HG02571 (cell line): ENCODE measurements at regions not wholly inside any gene's neighbourhood (a gene's known extent, or its start where the extent isn't known, plus 50 kb on each side); places are given as distances from the start of the nearest gene placed in this dataset.

Experiments used
- ATAC-seq: cut with Tn5 transposase; IDR thresholded peaks from one replicate; pipeline ENCODE4 v1.9.1; 2021; ENCODE audit warnings: mild to moderate bottlenecking, moderate library complexity; ENCODE audit not compliant: unreplicated experiment

DNA sequence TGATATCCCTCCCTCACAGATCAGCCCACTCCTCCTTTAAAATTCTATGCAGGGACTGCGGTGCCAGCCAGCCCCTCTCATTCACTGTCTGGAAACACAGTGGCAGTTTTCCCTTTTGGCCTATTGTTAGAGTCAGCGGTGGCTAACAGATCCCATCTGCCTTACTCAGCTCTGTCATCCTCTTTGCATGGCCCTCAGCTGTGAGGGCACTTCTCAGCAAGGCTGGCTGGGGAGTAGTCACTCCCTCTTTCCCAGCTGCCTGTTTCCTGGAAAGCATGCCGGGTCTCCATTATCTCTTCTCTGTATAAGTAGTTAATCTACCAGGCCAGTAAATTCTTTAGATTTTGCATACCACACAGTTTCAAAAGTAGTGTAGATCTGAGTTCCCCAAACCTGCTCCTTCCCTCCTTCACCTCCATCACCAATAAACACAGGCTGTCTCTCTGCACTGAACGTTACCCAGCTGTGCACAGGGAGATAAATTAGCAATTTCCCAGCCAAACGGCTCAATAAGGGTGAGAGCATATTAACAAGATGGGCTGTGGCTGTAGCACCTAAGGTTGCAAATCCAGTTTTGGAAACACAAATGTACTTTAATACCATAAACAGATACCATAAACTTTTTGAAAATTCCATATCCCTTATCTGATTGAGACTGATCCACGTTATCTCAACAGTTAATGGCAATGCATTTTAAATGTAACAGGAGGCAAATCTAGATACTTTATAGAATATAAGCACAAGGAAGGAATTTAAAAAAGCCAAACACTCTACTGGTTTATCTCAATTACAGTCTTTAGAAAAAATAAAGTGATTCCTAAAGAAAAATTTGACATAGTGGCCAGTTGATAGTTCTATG is 229.3 kb downstream of the ANKRD50 start:
- ATAC-seq: no peak

DNA sequence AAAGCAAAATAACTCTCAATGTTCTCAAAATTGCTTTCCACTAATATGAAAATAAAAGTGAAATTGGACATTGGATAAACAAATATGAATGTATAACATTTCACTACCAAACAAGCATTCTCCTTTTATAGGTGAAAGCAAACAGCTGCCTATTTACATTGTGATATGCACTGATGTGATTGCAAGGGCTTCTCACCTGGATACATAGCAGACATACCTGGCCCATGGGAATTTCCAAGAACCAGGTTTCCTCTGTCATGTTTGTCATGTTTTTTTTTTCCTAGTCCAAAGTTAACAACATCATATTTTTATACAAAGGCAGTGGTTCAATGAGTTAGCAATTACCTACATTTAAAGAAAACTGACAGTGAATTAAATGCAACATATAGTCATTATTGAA is 228.5 kb downstream of the ANKRD50 start:
- no peak for ATAC-seq

DNA sequence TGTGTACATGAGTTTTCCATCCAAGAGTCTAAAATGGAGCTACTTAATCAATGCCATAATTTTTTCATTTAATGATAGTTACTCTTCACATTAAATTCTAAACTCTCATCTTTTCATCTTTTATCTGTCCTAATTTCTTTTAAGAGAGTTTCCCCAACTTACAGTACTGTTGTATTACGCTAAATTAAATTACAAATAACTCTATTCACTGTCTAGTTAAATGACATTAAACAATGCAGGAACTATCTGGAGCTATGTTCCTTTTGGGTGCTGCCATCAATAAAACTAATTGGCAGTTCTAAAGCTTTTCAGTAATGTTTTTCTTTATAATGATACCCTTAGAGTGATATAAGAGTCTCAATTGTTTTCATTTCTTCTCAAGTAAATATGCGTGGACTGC is 227.6 kb downstream of the ANKRD50 start:
- no peak for ATAC-seq

DNA sequence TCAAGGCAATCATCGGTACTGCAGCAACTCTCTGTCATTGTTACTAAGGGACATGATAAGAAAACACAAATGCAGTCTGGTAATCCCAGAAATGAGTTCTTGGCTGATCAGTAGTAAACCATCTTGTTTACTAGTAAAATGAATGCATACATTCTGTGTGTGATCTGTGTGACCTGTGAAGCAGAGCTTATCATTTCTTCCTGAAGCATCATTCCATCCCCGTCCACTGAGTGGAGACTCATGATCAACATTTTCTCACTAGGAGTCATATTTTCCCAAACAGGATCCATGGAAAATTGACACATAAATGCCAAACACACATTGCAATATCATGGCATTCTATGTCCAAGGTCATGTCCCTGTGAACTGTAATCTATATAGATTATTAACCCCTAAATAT is 226.1 kb downstream of the ANKRD50 start:
- ATAC-seq: no peak

DNA sequence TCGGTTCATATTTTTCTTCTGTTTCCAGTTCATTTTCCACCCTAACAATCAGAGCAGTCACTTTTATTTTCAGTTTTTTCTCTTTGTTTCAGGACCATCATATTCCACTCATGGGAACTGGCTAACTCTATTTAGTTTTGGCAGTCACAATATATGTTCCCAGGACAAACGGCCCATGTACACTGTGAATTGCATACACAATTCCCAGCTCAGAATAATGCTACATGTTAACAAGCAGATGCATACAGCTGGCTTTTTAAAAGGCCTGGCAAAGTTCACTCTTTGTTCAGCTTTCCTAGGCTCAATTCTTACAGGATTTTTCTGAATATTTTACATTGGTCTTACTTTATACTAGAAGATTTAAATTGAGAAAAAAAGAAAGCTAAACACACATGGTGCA is 224.9 kb downstream of the ANKRD50 start:
- no peak for ATAC-seq

DNA sequence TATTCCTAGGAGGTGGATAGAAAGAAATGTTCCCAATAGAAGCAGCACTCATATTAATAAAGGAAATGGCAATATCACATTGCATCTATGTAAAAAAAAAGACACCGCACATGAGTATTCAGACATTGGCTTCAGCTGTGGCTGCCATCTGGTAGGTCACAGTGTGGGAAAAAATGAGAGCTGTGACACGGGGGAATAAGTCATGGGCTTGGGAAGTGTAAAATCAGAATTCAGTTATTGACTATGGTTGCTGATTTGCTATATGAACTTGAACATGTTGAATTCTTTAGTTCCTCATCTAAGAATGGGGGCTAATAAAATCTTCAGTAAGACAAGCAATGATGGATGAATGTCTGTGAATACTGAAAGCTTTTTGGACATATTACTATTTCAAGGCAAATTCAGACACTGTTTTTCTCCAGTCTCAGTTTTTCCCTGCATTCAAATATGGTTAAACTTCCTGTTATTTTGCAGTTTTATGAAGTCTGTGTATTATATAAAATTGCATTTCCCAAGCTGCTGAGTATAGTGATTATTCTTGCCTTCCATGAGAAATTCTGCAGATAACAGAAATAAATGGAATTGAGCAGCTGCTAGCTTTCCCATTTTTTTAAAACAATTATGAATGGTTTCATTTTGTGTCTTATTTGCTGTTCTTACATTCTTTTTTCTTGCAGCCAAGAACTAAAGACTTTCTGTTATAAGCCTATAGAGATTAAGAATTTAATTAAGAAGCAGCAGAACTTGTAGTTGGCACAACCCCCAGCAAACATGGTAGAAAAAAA is 221.0 kb downstream of the ANKRD50 start:
- no peak for ATAC-seq

DNA sequence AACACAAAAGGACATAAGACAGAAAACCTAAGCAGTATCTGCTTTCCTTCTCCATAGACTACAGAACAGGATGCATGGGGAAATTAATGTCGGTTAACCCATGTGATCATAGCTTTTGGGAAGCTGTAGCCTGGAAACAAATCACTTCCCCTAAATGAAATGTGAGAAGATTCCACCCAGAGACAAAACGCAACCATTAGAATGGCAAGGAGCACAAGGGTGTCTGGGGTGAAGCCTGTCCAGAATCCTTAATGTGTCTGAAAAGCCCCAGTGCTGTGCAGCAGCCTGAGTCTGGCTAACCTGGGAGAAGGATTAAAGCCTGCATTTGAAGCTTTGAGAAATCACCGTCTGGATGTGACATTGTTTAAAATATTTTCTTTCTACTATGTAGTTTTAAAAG is 213.3 kb downstream of the ANKRD50 start:
- ATAC-seq: no peak

DNA sequence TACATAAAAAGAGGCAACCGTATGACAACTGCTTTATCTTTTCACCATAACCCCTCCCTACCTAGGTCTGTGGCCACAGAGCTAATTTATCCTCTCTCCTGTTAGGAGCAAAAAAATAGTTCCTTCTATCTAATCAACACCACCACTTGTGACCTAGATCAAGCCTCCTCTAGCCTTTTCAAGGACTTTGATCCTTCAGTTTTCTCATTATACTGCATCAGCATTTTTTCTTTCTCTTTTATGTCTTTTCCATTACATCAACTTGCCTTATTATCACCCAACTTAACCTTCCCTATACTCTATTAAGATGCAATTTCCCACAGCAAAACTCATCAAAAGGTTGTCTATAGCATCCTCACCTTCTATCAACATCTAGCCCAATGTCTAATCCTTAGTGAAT is 211.0 kb downstream of the ANKRD50 start:
- no peak for ATAC-seq

DNA sequence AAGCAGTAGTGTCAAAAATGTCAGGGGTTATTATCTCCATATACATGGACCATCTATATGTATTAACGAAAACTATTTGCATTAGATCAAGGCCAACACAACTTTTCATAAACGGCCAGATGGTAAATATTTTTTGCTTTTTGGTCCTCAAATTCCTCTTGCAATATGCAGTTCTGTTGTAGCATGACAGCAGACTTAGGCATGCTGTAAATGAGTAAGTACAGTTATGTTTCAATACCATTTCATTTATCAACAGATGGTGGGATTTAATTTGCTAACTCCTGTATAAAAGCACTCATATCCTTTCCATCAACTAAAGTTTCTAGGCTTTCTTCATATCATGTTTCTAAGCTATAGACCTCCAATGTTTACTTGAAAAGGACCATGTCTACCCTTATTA is 208.1 kb downstream of the ANKRD50 start:
- no peak for ATAC-seq

DNA sequence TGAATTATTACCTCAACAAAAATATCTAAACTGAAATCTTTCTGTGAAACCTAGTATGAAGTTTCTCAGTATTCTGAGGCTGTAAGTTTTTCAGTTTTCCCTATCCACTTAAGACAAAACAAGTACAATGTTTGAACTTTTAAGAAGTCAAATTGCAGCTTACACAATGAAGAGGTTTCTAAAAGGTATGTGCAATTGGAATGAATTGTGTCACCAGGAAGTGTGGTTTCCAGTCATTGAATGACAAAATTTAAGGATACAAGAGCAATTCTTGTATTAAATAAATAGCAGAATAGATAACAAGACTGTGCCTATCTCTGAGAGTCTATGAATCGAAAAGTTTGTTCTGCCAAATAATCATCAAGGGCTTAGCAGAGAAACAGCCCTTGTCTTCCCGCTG is 207.3 kb downstream of the ANKRD50 start:
- no peak for ATAC-seq

DNA sequence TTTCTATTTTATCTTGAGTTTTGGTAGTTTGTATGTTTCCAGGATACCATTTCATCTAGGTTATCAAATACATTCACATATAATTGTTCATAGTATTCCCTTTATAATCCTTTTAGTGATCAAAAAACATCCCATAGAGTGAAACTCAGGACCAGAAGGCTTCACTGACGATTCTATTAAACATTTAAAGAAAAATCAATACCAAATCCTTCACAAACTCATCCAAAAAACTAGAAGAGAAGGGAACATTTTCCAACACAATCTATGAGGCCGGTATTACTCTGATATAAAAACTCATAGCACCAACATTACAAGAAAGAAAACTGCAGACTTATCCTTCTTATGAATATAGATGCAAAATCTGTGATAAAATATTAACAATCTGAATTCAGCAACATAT is 203.4 kb downstream of the ANKRD50 start:
- no peak for ATAC-seq

DNA sequence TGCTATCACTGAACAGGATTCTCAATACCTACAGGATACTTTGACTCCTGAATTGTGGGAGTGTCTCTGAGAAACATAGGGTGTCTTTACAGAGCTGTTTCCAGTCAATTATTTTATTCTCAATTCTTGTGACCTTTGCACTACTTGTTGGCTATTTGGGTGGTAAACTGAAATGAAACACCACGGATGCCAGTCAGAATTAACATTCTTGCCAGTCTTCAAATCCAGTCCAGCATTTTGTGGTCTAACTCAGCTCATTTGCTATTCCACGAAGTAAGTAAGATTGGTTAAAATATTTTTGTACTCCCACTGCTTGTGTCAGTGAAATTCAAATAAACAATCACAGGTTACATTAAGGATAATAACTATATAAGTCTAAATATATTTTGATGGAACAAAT is 197.9 kb downstream of the ANKRD50 start:
- no peak for ATAC-seq

DNA sequence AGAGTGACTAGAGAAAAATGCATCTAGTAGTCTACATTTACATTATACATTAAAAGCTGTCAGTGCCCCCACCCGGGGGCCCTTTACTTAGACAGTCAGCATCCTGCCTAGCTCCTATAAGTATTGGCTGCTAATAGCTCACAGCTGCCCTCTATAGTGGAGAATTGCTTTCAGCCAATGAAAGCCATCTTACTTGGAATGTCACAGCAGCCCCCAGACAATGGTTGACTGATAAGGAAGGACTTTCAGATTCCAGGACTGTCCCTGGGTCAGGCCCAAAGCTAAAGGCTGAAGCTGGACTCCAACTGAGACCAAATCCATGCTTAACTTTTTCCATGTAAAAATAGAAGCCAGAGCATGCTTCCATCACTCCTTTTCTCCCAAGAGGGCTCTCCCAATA is 196.9 kb downstream of the ANKRD50 start:
- ATAC-seq: no peak

DNA sequence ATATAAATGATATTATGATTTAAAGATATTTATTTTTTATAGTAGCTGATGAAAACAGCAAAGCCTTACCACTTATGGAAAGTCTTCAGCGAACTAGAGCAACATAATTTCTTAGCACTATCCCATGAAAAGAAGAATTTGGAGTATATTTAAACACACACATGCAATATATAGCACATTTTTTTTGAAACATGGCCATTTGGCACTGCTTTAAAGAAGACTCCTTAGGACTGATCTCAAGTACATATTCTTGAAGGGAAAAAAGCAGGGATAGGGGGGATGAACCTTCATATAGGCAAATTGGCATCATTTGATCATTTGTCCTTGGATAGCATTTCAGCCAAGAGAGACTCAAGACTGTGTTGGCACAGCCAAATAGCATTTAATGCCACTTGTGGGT is 193.3 kb downstream of the ANKRD50 start:
- ATAC-seq: no peak

DNA sequence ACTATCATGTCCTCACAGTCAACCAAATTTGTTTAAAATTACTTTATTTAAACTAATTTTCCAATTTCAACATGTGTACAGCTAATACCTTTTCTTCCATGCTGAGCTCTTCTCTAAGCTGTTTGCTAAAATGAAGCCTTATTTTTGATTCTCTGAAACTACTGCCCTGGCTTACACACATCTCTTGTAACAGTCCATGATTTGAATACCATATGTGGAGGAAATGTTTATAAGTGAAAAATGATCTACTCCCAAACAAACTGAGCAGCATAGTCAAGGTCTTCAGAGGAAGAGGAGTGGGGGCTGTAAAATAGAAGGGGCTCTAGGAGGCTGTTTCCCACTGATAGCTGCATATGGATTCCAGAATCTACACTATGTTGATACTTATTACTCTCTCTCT is 188.7 kb downstream of the ANKRD50 start:
- no peak for ATAC-seq

DNA sequence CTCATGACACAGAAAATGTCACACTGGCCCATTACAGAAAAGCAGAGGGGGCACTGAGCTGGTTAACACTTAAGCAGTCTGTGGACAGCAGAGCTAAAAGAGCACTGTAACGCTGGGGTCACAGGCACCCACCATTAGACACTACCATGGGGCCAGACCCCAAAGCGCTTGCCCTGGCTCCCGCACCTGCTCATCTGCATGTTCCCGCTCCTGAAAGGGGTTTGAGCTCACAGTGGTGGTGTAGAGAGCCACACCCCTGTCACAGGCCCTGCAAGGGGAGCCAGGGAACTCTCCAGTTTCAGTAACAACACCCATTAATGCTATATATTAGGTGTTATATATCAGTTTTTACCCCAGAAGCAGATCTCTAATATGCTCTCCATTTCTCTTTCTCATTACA is 187.0 kb downstream of the ANKRD50 start:
- no peak for ATAC-seq

DNA sequence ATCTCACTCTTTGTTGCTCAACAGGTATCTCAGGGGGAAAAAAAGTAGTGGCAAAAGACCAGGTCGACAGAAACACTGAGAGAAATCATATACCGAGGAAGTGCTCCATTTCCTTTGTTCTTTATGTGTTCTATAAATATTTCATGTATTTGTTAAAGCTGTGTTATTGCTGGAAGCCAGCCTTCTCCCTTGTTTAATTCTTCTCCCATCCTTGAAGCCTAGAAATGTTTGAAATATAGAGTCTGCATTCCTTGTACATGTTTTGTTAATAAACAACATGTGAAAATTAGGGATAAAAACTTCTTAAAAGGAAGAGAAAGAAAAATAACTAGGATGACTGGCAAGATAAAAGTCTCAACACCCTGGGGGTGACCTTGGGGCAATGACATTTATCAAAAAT is 186.2 kb downstream of the ANKRD50 start:
- ATAC-seq: no peak

DNA sequence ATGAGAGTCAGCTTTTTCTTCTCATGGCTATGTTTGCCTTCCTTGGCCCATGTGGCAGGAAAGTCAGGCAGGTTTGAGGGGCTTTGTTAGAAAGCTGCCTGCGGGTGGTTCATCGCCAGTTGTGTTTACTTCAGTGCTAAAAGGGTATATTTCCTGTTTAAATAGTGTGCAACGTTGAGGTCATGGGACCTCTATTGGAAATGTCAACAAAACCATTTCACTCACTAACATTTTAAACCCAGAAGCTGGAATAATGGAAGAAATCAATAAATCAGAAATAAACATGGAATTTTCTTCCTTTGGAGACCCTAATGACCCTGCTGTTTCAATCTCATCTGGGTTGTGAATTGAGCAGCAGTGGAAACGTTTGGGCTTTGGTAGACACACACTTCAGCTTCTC is 185.8 kb downstream of the ANKRD50 start:
- no peak for ATAC-seq

DNA sequence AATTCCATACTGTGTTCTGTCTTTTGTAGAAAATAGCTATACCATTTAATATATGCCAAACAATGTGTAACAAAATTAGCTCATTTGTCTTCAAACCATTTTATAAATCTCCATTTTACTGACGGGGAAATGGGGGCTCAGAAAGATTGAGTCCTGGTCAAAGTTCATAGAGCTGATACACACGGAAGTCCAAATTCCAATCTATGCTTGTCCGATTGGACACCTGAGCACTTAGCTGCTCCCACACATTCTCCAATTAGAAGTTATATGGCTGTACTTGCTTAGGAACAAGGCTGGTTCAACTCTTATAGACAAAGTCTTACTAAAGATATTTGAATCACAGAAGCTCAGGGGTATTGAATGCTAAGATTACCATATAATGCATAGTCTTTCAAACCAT is 185.2 kb downstream of the ANKRD50 start:
- no peak for ATAC-seq

DNA sequence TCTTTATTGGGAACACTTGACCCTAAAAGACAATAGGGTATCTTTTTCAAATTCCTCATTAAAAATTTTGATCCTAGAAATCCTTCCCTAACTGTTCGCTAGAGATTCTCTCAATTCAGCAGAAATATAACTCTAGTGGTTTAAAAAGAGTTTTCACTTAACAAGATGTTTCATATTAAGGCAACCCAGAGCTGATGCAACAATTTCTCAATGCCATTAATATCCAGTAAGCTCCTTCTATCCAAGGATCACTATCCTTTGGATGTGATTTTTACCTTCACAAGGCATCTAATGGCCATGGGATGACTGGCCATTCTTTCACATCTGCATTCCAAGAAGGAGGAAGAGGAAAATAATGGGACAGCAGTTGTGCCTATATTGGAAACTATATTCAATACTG is 183.4 kb downstream of the ANKRD50 start:
- ATAC-seq: no peak

DNA sequence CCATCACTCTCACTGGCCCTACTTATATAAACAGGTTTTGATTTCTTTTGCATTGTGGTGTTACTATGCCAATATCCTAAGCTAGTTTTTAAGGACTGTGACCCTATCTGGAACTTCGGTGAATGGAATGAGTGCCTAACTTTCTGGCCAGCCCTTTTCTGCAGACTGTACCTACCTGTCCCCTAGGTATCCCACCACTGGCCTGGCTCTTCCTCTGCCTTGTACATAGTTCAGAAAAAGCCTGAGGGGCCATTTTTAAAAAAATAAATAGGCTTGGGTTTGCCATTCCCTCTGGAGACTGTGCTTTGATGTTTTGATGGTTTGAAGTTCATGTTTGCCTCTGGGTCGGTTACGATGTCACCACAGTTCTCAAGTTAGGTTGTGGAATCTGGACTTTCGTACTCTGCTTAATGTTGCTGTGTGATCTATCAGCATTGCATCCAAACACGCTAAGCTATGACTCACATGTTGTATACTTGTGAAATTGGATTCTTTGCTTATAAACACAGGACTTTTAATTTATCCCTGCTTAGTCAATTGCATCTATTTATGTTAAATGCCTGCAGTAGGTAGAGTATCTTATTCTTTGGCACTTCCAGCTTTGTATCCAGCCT is 182.0 kb downstream of the ANKRD50 start:
- no peak for ATAC-seq

DNA sequence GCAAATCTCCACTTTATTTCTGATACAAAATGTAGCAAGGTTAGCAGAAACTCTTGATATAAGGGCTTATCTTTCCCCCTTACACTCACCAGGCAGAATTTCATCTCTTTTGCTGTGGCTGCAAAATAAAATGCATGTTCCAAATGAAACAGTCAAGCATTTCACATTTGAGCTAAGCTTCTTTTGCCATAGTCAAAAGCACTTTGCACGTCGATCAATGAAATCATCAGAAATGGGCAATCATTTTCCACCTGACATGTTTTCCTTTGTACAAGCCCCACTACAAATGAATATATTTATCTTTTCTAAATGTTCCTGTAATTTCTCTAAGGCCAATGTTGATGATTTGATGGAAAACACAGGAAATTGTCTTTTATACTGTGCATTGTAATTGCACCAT is 178.4 kb downstream of the ANKRD50 start:
- ATAC-seq: no peak
